ENCODE measurements at regions not wholly inside any gene's neighbourhood (a gene's known extent, or its start where the extent isn't known, plus 50 kb on each side); places are given as distances from the start of the nearest gene placed in this dataset.

GRCh38 chr6:150651808-150652470, 52.3 kb downstream of the PLEKHG1 start:
- FAIRE-seq, result no peak

- FAIRE-seq, result peak; percentile 89
Observed at GRCh38 chr6:150652848-150653613, 53.3 kb downstream of the PLEKHG1 start.

GRCh38 chr6:150654608-150655007, 54.9 kb downstream of the PLEKHG1 start:
- FAIRE-seq, result no peak

DNA sequence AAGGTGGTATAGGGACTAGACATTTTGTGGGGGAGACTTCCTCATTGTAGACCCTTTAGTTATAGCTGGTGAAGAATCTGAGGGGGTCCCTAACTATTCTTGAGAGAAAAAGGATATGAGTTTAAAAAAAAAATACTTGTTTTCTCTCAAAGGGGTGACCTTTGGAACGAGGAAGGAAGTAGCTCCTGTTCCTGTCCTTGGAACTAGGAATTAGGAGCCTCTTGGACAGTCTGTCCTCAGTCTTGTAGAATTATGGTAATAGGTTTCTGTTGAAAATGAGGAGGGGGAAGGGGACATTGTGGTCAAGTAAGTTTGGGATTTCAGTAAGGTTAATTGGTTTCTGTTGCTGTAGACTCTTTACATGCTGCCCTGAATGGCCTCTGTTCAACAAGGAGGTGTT, 56.5 kb downstream of the PLEKHG1 start:
- no peak for FAIRE-seq

- FAIRE-seq, result no peak
Observed at GRCh38 chr6:150658421-150658820, 58.7 kb downstream of the PLEKHG1 start.

GRCh38 chr6:150659046-150659763, 59.5 kb downstream of the PLEKHG1 start:
- FAIRE-seq, result no peak

DNA sequence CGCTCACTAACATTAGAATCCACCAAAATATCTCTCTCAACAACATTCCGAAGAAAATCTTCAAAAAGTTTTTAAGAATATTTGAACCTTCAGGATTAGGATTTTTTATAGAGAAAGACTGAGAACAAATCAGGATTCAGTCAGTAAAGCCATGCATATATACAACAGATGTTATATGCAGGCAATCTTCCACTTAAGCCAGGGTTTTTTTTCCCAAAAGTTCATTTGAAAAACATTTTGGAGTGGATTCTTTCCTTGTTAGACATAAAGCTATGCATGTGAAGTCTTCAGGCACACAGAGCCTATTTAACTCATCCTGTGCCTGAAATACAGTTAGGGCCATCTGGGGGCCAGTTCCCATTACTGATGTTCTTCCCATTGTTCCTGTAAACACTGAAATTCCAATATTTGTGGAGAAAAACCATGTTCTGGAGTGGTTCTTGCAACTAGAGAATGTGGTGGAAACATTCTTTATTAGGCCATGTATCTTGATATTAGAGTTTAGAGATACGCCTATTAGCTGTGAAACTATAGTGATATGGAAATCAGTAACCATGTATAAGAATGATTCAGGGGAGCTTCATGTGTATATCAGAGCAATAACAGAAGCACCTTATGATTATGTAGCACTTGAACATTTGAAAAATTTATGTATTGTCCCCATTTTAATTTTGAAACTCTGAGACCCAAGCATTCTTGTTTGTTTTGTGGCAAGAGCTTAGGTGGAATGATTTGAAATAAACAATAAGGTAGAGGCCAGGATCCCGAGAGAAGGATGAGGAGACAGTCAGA, 61.7 kb downstream of the PLEKHG1 start:
- FAIRE-seq, result no peak

DNA sequence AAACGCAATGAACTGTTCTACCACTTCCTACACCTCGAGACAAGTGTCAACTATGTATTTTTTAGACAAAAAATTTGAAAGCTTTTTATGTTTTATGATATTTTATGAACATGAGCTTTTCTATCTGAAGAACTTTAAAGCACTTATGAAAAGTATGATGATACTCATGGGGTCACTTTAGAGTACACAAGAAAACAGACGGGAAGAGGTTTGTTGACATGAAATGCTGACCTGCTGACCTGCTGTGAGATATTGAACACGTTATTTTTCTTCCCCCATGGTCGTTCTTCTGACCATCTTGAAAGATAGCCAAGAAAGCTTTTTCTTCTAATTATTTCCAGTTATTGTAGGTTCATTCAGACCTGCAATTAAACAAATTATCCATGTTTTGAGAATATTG, 63.1 kb downstream of the PLEKHG1 start:
- FAIRE-seq, result peak; percentile 74

DNA sequence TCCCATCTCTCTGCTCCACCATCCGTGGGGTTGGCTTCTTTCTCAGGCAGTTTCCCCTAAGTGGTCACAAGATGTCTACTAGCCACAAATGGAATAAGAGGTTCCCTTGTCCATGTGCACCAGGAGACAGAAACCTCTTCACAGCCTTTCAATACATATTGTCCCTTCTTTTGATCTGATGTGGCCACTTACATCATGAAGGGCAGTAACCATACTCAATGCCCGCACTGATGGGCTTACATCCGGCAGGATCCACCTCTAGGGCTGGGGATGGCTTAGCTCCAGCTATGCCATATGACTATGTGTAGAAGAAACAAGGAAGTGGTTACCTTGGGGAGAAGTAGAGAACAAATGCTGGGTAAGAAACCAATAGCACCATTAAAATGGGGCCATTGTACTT, 64.4 kb downstream of the PLEKHG1 start:
- no peak for FAIRE-seq

GRCh38 chr6:150666071-150666470, 66.4 kb downstream of the PLEKHG1 start:
- no peak for FAIRE-seq

GRCh38 chr6:150667359-150667758, 67.7 kb downstream of the PLEKHG1 start:
- no peak for FAIRE-seq

DNA sequence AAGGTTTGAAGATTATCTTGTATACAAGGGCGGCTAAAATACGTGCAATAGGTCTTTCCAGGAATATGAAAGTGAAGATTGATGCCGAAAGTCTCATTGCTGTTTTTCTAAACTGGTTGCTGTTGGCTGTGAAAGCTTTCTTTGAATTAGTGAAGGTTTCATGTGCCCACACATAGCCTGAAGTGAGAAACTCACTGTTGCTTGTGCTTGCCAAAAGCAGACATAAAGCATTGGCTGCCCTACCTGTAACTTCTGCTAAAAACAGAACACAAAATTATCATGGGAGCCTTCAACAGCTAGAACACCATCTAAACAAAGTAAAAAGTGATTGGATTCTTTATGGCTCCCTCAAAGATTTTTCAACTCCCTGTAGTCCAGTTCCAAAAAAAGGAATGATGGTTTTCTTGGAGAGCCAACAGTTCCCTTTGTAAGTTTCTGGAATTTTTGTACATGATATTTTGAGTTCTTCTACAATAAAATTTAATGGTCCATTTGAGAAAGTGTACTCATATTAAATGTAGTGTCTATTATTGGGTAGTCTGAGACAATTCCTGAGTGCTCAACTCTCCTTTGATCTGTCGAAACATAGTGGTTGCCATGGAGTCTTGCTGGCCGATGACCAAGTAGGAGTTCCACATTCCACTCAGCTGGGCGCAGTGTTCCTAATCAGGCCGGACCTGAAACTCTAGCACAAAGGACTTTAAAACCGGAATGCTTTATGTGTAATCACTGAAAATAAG, 68.5 kb downstream of the PLEKHG1 start:
- FAIRE-seq, result peak; percentile 100

DNA sequence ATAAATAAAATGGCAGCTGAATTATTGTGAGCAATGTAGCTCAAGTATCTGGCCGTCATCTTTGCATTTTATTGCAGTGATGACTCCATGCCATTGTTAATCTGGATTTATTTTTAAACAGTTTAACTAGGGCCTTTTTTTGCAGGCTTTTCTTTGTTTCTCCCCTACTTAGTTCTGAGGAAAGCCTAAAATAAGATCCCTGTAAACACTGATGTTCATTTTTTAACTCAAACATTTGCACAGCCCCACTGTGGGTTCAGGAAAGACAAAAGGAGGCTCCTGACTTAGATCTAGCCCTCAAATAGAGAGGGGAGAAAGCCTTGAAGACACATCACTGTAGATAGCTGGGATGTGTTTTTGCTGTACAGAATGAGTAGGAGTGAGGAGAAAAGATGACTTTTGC, 69.2 kb downstream of the PLEKHG1 start:
- FAIRE-seq, result no peak

DNA sequence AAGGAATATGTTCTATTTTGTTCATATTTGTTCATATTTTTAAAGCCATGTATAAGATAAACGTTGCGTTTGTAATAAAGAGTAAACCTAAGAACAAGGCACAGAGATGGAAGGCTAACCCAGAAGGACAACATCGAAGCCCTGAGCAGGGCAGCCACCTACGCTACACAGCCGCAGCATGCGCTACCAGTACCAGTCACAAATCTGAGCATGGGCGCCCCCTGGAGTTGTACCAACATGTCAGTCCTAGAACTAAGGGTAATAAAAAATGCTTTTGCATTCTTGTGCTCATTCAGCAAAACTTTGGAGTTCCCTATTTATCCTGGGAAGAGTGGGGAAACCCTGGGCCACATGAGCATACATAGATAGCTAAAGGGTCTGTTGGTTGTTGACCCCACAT, 70.6 kb downstream of the PLEKHG1 start:
- FAIRE-seq, result no peak

DNA sequence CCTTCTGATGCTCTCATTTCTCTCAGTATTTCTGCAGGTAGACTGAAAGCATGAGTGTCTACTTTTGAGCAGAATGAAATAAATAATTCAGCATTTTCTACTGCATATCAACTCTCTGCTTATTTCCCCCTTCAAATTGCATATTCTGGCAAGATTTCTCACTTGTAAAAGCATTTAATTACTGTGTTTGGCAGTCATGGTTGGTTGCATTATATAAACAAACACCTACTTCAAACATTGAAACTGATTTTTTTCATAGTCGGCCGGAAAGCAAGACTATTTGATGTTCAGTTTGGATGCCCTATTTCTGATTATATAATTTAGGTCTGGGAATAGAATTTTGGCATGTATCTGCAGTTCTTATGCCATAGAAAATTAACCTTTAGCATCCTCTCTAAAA, 73.1 kb downstream of the PLEKHG1 start:
- peak; percentile 37 for FAIRE-seq

GRCh38 chr6:150673720-150674346, 74.1 kb downstream of the PLEKHG1 start:
- no peak for FAIRE-seq

DNA sequence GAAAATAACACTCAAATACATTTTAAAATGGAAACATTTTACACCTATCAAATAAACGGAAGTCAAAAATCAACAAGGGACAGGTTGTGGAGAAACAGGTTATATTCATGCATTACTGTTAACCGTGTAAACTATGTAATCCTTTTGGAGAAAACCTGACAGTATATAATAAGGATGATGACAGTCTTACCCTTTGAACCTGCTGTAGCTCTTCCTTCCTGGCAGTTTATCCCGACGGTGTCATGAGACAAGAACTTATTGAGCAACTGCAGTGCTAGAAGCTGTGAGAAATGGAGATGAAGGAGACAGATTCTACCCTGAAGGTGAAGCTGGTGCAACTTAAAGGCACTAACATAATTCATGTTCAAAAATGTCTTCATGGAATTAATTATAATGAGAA, 76.7 kb downstream of the PLEKHG1 start:
- FAIRE-seq, result no peak

- FAIRE-seq, result no peak
Observed at GRCh38 chr6:150676772-150677171, 77.1 kb downstream of the PLEKHG1 start.

GRCh38 chr6:150680510-150680909, 80.8 kb downstream of the PLEKHG1 start:
- no peak for FAIRE-seq

DNA sequence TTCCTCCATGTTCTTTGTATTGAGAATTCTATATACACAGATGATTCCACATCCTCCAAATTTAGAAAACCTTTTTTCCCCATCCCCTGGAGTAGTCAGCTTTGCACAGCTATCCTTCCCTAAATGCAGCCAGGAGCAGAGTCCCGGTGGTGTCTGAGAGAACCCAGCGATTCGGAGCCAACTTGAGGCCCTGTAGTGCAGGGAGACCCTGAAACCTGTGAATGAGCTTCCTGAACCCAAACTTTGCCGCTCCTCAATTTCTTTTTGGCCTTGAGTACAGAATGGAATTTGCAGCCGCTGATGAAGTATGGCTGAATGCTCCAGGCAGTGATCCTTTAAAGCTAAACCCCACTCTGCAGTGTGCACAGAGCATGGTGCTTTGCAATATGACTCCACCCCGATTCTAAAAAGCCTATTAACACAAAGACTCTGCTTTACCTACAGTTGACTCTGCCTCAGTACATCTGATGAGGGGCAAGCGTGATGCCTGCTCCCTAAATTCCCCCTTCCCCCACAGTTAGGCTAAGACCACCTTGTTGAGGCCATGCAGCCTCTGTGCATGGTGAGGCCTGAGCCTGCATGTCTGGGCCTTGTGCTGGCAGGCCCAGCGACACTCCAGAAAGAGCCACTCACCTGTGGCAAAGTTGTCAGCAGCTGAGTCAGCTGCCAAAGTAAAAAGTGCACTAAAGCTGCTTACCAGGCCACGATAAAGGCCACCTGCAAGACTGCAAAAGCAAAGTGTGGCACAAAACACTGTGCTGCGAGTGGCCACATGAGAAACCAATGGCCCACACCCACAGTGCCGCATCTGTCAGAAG, 82.1 kb downstream of the PLEKHG1 start:
- FAIRE-seq, result no peak

GRCh38 chr6:150683320-150683719, 83.6 kb downstream of the PLEKHG1 start:
- FAIRE-seq, result no peak

All from endometrium (tissue), 2 donors.